HUDEP-2 (cell line): ENCODE measurements at regions not wholly inside any gene's neighbourhood (a gene's known extent, or its start where the extent isn't known, plus 50 kb on each side); places are given as distances from the start of the nearest gene placed in this dataset.

Experiments
- DNase-seq, 76 experiments: peaks; one replicate each; lab custom pipeline; 2025; ENCODE audit not compliant: unreplicated experiment in 76 of 76; lab: John Stamatoyannopoulos, UW

GRCh38 chr2:133666621-133667020 lies 98.4 kb upstream of the NCKAP5 start:
- no peak for DNase-seq

- DNase-seq, result no peak
Measured at GRCh38 chr2:133667085-133667484, 98.8 kb upstream of the NCKAP5 start.

GRCh38 chr2:133667968-133668367 lies 99.7 kb upstream of the NCKAP5 start:
- no peak for DNase-seq

DNA sequence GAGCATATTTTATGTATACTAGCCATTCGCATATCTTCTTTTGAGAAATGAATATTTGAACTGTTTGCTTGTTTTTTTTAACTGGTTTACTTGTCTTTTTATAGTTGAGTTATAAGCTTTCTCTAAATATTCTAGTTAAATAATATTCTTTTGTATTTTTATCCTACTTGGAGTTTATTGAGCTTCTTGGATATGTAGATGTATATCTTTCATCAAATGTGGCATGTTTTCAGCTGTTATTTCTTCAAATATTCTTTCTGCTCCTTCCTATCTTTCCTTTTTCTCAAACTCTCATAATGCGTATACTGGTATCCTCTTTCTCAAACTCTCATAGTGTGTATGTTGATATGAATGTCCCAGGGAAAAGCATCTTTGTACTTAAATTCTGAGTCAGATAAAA lies 100.3 kb upstream of the NCKAP5 start:
- DNase-seq, result no peak

- no peak for DNase-seq
Measured at GRCh38 chr2:133673305-133673905, 105.1 kb upstream of the NCKAP5 start.

- no peak for DNase-seq
Measured at GRCh38 chr2:133674066-133674432, 105.8 kb upstream of the NCKAP5 start.

DNA sequence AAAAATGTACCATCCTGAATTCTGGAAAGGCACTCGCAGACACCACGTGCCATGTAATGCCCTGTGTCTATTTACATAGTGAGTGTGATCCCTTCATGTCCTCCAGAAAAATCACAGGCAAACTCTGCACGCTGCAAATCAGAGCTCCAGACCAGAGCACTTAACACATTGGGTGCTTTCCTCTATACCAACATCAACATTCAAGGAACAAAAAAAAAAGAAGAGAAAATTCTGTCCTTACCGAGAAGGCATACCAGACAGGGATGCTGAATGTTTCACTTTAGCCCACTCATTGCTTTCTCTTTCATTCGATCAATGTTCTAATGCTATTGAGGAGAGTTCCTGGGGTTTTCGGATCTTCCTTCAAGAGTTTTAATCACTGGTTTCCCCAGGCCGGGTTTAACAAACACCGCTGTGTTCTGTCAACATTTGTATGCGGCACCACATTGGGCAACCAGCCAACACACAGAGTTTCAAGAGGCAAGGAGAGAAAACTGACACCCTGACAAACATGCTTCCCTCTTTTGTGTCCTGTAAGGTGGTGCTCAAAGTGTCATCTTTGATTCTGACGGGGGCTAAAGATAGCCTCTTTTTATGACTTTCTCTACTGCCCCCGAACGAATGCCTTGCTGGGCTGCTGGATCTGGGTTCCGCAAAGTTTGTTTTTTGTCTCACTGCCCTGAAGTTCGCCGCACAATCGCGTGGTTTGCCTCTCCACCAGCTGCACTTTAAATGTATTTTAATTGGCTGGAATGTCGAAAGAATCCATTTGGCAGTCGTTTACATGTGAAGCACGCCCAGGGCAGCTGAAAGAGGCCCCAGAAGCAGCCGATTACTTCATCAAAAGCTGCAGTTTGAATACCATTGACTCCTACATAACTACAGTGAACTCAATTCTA lies 106.4 kb upstream of the NCKAP5 start:
- DNase-seq, result no peak

DNA sequence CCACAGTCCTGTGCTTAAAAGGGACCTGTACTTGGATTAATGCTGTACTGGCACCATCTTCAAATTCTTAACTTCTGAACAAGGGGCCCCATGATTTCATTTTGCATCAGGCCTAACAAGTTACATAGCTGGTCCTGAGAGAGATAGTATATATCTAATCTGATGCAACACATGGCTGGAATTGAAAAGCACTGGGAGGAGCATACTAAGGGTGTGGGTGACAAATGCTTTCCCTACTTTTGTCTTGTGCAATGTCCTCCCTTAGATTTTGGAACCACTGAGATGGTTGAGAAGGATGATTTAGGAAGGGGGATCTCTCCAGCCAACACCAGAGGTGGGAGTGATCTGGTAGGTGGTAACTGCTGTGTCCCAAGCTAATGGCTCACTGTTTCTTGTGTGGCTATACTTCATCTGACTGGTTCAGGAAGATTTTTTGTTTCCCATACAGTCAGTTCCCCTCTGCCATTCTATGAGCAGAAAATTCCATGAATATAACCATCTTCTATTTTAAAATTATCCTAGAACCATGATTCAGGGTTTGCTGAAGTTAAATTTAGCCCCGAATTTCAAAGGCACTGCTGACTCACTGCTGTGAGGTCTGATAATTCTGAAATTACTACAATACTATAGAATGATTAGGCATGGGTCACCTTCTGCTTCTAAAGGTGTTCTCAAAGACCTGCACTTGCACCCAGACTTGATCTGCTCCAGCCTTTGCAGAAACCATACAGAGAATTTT lies 108.3 kb upstream of the NCKAP5 start:
- DNase-seq, result peak in 1 of 76 experiments; percentile 3

GRCh38 chr2:133680343-133681049 lies 112.2 kb upstream of the NCKAP5 start:
- no peak for DNase-seq

DNA sequence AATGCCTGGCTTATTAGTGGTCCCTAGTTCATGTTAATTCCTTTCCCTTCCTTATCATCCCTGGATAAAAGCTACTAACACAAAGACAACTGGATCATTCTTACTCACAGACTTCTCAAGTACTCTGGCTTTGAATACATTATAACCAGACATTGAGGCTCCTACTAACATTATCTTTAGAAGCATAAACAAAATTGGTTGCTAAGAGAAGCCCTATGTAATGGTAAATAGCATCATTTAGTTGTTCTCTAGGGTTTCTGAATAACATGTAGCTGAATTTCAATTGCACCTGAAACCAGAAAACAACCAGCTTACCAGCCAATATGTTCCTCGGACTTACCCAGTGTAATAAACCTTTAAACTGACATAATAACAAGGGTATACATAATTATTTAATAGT lies 114.1 kb upstream of the NCKAP5 start:
- DNase-seq, result no peak

DNA sequence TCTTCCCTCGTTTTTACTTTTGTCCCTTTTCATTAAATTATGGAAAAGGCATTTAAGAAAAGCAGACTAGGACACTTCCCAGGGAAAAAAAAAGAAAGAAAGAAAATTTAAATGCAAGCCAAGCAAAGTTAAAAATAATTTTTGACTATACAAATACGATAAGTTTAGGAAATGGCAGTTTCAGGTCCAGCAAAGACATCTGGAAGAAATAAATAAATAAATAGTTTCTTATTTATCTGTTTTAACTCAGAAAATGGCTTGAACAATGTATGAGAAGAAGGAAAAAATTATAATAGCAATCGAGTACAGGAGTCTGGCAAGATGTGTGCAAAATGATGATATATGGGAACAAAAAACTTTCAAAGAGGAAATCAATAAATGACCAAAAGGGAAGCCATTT lies 114.6 kb upstream of the NCKAP5 start:
- no peak for DNase-seq

DNA sequence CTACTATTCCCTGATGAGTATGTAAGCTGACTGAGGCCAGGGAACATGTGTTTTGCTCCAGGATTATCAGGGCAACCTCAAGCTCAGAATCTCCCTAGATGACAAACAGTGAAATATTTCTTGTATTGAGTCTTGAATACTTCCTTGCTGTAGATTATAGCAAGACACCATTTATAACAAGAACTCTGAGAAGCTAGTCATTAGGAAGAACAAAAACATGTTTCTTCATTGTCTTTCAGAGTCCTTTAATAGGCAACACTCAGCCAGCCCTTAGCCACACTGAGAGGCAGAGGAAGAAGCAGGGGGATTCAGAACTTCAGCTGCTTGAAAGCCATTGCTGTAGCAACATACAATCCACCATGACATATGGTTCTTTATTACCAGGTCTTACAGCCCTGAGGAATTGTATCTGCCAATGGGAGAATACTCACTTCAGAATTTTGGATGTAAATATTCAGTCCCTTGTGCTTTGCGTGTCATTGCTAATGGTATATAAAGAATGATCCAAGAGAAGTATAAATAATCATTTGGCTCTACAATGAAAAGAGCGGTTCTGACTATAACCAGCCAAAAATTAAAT lies 117.5 kb upstream of the NCKAP5 start:
- no peak for DNase-seq

DNA sequence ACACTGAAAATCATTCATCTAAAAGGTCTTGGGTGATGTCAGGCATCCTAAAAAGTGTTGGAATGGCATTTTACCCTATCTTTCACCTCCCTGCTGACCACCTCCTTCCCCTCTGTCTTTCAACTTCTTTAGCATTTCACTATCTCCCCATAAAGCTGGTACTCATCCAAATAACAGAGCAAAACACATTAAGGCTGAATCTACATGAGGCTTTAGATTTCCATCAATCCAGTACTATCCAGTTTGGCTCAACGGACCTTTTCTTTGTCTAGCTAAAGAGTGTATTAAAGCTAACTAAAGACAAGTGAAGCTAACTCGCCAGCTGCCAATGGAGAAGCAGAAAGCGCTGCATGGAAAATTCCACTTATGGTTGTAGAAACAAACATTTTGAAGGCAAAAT lies 122.5 kb upstream of the NCKAP5 start:
- DNase-seq, result no peak

DNA sequence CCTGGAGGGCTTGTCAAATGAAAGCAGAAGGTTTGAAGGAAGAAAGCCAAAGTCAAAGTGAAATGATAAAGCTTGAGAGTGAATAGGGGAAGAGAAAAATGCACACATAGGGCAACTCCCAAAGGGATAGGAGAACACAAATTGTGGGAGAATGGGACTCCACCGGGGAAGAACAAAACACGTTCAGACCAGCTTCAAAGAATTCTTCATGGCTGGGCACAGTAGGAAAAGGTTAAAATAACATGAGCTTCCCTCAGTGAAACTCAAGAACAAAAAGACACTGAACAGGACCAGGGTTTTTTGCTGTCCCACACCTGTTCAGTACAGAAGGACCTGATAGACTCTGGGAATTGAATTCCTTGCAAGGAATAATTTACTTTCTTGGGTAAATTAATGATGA lies 123.1 kb upstream of the NCKAP5 start:
- DNase-seq, result no peak

DNA sequence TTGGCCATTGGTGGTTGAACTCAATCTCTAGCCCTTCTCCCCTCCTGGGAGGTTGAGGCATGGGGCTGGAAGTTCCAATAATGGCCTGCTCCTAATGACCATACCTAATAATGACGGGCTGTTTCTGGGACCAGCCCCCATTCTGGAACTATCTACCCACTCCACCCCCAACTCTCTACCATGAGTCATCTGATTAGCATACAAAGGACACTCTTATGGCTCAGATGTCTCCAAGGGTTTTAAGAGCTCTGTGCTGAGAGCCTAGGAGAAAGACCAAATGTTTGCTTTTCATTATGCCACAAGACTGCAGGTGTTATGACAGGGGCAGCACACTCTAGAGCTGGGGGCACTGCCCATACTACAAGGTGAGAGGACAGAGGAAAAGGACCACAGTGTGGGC lies 137.0 kb upstream of the NCKAP5 start:
- DNase-seq, result no peak

GRCh38 chr2:133710613-133711012 lies 142.3 kb upstream of the NCKAP5 start:
- no peak for DNase-seq

GRCh38 chr2:133711201-133711600 lies 142.9 kb upstream of the NCKAP5 start:
- DNase-seq, result no peak

DNA sequence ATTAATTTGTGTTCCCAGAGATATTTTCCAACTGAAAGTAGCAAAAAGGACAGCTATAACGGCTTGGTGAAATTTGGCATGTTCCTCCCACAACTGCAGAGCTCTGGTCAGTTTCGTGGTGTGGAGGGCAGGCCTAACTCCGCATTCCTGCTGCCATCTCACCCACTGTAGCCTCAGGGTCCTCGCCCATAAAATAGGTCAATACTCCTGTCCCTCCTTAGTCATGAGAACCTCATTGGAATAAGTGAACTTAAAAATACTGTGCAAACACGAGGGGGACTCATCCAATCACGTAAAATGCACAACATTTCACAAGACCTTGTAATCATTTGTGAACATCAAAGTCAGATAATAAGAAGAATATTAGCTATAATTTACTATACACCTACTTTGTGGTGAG lies 143.5 kb upstream of the NCKAP5 start:
- DNase-seq, result no peak

GRCh38 chr2:133712369-133712768 lies 144.1 kb upstream of the NCKAP5 start:
- DNase-seq, result no peak

DNA sequence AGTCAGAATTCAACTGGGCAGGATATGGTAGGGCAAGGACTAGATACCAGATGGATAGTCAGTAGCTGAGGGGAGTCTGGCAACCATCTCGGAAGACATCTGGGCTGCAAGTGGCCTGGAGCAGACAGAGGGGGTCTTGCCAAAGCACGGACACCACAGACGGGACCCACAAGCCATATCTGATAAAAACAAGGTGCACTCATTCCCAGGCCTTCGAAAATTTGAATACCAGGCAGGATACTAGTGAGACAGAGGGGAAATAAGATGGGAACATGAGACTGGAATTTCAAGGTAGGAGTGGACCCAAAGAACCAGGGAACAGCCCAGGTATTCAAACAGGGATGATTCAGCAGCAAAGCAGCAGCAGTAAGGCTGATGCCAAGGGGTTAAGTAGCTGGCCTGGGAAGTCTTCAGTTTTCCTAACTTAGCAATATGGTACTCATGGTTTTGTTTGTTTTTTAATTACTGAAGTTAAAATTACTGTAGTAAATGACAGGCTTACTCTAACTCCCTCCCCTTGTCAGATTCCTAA lies 144.9 kb upstream of the NCKAP5 start:
- DNase-seq, result no peak
